ENCODE measurements at regions not wholly inside any gene's neighbourhood (a gene's known extent, or its start where the extent isn't known, plus 50 kb on each side); places are given as distances from the start of the nearest gene placed in this dataset.

DNA sequence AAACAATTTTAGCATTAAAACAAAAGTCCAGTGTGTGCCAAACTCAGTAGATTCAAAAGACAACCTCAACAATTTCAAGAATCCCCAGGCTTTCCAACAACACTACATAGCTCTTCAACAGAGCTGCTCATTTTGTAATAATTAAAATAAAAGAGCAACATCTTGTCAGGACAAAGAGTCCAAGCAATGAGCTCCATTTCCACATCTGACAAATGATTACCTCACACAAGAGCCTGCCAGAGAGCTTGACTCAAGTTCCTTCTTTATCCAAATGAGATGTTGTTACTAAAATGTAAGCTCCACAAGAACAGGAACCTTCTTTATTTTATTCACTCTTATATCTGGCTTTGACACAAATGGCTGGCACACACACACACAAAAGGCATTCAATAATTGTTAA lies 449.8 kb downstream of the HACE1 start:
- no peak for DNase-seq

- no peak for DNase-seq
These were observed 451.8 kb downstream of the HACE1 start for GRCh38 chr6:104407957-104408356.

GRCh38 chr6:104404377-104404776 lies 455.3 kb downstream of the HACE1 start:
- no peak for DNase-seq

DNA sequence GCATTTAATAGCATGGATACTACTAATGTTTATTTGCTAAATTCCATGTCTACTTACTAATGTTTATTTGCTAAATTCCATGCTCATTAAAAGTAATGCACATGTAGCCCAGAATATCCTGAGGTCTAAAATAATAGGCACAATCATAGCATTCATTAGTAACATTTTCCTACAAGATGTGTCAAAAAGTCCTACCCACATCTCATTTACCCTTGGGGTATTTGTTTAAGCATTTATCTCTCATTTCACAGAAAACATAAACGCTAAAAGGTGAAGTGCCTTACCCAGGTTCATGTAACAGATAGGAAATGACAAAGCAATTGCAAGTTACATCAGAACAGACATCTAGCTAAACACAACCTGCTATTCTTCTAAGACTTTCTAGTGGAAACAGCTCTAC lies 457.1 kb downstream of the HACE1 start:
- no peak for DNase-seq

DNA sequence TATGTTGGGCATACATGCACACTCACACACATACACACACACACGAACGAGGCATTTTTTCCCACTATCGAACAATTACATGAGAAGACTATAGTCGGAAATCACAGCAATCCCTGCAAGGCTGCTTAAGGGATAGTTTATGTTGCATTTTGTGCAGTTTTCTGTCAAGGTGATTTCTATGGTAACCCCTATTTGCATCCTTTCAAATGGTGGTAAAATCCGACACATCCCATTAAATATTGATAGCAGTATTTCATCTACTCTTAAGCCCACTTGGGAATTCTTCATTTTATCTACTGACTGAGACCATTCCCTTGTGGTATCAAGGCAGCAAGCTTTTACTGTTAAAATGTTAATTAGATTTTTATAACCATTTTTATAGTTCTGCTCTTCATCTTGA lies 457.8 kb downstream of the HACE1 start:
- DNase-seq, result no peak

- DNase-seq, result no peak
These were observed 458.9 kb downstream of the HACE1 start for GRCh38 chr6:104400844-104401243.

DNA sequence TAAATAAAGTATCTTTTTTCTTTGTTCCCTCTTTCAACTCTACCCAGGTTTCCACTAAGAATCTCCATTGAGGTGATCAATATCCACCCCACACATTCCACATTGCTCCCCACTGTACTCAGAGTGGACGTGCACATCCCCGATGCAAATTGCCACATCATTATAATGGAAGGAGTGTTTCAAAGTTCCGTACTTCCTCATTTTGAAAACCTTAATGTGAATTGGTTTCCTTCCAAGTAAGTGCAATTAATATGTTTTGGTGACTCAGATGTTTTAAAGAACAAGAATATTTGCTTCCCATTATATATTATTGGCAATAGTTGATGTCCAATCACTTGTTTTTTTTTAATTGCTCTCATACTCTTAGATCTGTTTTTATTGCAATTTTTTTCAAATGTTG lies 463.6 kb downstream of the HACE1 start:
- DNase-seq, result no peak

DNA sequence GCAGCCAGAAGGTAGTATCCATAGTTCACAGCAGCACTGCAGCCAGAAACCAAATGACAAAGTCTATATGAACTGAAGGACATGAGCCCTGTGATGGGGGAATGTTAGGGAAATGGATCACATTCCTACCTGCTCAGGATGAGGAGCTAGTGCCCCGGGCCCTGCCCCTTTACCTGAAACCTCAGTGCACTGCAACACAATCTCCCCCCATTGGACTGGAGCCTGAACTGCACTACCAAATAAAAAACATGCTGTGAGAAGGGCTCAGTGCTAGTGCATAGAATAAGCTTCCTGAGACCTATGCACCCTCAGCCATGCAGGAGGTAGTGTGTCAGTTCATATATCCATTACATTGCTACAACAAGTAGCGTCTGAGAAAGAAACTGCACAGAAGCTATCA lies 477.8 kb downstream of the HACE1 start:
- no peak for DNase-seq

DNA sequence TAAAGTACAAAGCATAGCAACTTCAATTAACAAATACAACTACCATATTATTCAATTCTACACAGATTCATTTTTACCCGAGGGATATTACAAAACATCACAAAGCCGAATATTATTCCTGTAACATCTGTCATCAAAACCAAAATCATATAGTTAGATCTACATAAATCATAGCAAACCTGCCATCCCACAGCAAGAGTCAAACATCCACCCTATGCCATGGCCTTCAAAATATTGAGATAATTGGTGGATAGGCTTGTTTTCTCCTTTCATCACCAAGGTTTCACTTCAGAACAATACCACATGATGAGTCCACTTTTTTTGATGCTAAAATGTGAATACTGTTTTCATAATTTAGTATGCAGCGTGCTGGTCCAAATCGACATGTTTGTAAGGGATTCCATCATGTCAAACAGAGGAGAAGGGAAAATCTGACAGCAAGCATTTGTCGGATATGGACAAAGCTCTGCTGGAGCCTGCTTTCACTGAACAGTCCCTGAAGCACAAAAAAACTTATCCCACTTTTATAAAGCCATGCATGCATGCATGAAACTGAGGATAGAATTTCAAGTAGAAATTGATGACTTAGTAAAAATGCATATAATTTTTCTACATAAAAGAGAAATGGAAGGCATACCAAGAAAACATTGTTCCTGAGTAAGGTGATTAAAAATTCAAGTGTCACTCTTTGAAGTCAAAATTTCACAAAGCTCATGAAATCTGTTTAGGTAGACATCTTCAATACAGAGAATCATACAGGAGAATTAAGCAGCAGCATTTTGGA lies 494.1 kb downstream of the HACE1 start:
- no peak for DNase-seq

GRCh38 chr6:104357928-104358327 lies 501.8 kb downstream of the HACE1 start:
- DNase-seq, result no peak

DNA sequence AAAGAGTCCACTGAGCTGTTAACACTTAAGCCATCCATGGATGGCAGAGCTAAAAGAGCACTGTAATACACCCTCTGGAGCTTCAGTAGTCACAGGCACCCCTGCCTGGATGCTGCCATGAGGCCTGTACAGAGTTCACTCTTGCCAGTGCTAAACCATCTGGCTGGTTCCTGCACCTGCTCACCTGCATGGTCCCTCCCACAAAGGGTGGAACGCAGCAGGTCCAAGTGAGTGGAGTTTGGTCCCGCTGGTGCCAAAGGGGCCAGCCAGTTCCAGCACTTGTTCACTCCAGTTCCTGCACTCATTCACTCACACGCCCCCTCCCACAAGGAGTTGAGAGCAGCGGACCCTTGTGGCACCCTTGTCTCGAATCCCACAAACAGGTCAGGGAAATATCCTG lies 503.5 kb downstream of the HACE1 start:
- DNase-seq, result no peak

DNA sequence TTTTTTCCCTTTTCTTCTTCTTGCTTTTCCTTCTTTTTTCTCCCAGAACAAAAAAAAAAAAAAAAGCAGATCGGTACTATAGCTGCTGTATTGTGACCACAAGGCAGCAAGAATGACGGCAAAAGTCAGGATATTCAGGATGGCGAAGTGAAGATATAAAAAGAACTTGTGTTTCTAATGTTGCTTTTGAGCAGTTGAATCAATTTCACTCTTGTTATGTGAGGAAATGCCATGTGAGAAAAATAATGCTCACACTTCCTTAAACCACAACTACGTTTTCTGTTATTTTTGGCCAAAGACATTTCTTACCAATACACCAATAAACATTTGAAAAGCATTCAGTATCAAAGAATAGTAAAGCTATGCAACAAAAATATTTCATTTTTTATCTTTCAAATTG lies 510.5 kb downstream of the HACE1 start:
- no peak for DNase-seq

DNA sequence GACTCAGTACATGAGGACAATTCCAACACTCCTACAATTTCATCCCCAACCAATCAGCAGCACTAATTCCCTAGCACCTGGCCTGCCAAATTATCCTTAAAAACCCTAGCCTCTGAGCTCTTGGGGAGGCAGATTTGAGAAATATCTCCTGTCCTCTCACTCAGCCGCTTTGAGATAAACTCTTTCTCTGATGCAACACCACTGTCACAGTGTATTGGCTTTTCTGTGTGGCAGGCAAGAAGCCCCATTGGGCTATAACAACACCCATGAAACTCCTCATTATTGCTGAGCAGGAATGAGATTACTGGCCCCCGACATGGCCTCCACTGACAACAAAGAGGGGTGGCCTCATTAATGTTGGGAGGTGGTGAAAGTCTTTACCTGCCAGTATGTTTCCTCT lies 515.5 kb downstream of the HACE1 start:
- no peak for DNase-seq

- DNase-seq, result no peak
These were observed 527.4 kb downstream of the HACE1 start for GRCh38 chr6:104332364-104332763.

- DNase-seq, result no peak
These were observed 533.3 kb downstream of the HACE1 start for GRCh38 chr6:104326173-104327001.

DNA sequence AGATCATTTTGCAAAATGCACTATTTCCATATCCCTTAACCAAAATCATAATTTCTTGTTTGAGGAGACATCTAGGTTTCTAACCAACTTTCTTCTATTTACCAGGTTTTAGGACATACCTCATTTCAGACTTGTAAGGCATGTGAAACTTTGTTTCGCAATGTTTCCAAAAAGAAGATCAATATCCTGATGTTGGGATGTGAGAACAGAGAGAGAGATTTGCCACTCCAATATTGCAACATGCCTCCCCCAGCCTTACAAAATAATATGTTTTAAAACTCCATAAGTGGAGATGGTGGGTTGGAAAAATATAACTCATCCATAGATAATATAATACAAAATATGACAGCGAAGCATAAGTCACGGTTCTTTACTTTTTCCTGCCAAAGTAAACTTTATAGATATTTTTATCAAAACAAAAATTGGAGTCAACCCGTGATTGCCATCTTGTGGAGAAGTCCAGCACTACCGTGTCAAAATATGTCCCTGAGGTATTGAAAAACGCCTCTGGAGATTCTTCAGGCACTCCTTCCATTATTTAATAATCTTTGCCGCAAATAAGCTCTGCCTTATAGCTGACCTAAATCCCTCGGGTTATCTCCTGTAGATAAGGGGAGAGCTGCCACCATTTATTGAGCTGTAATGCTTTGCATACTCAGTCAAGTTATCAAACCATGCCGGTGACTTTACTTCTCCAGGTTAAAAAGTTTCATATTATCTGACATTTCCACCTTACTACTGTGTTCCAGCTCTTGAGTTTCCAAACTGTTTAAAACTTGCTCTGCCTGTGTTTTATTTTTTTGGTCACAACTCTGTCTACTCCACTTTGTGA lies 534.2 kb downstream of the HACE1 start:
- DNase-seq, result no peak

DNA sequence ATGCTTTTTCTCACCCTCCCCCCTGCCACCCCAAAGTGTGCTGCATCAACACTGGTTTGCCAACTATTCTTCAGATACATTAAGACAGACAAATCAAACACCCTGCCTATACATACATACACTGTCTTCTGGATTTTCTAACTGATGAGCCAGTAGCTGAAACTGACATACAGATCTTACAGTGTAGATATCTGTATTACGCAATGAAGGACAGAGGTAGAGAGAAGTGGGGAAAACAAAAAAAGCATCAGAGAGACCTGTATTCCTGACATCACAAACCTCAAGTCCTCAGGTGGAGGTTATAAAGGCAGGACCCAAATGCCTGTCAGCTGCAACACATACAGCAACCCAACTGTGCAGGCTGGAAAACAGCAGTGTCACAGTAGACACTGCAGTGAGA lies 535.4 kb downstream of the HACE1 start:
- no peak for DNase-seq

DNA sequence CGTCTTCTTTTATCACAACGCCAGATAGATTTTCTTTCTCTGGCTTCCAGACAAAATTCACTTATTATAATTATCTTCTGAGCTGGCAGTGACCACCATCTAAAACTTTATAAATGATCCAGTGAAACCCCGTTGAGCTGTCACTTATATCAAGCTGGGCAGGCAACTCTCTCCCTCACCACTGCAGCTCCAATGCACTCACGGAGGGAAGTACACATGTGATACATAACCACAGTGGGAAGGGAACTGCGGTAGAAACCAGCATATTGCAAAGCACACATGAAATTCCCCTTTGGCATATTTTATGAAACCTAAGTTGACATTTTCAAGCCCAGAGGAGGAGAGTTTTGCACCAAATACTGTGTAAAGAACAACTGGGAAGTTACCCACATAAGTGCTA lies 536.9 kb downstream of the HACE1 start:
- DNase-seq, result no peak

GRCh38 chr6:104321301-104321700 lies 538.4 kb downstream of the HACE1 start:
- no peak for DNase-seq

- DNase-seq, result no peak
These were observed 538.8 kb downstream of the HACE1 start for GRCh38 chr6:104320896-104321295.

DNA sequence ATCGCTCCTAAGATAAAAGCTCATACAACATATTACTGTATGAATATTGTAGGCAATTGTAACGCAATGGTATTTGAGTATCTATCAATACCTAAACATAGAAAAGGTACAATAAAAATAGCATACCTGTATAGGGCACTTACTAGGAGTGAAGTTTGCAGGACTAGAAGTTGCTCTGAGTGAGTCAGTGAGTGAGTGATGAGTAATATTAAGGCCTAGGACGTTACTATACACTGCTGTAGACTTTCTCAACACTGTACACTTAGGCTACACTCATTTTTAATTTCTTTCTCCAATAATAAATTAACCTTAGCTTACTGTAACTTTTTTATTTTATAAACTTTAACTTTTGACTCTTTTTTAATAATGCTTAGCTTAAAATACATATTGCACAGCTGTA lies 546.9 kb downstream of the HACE1 start:
- DNase-seq, result no peak

- DNase-seq, result no peak
These were observed 553.5 kb downstream of the HACE1 start for GRCh38 chr6:104306211-104306610.

- DNase-seq, result no peak
These were observed 554.5 kb downstream of the HACE1 start for GRCh38 chr6:104305206-104305605.

- no peak for DNase-seq
These were observed 557.8 kb downstream of the HACE1 start for GRCh38 chr6:104301951-104302350.
